HCT116 (cell line): ENCODE measurements at regions not wholly inside any gene's neighbourhood (a gene's known extent, or its start where the extent isn't known, plus 50 kb on each side); places are given as distances from the start of the nearest gene placed in this dataset.
"Not testable (repeated sequence)": the region's sequence is repeated elsewhere in the genome, so short reads cannot be mapped to it uniquely, and the experiment has no call there.

Experiments used
- ATAC-seq: fragments of 200-7000 bp; cut with Tn5 transposase; 2 replicates; pipeline ENCODE4 v1.9.1; 2020; ENCODE audit warnings: mild to moderate bottlenecking, moderate library complexity
- BruUV-seq: library from RNA; stranded (reverse); fragments of 400-500 nt; replicated peaks from 2 replicates; lab custom pipeline; 2021; lab: Mats Ljungman, UMichigan
- CTCF ChIA-PET: fragments of 300-600 bp; sonication (Branson Sonifier 250); formaldehyde crosslinking; loops from one replicate; lab custom pipeline; 2021; ENCODE audit warnings: antibody characterized with exemption; lab: Charles Lee
- POLR2A ChIA-PET: fragments of 300-600, 350-600 bp; sonication (Branson Sonifier 250); formaldehyde crosslinking; loops from one replicate; lab custom pipeline; 2021; ENCODE audit warnings: antibody characterized with exemption; lab: Charles Lee
- RAD21 ChIA-PET, 2 experiments: fragments of 300-600 bp; sonication (Branson Sonifier 250); formaldehyde crosslinking; loops; one replicate each; lab custom pipeline; 2023; ENCODE audit warnings: low total read pairs in 2 of 2; ENCODE audit not compliant: uncharacterized antibody in 2 of 2, unreplicated experiment in 2 of 2, low non-redundant PET in 1 of 2; lab: Charles Lee
- DNase-seq: peaks from one replicate; pipeline ENCODE4 v3.0.0-alpha.2; 2010; ENCODE audit warnings: low read depth, low spot score
- H2AFZ ChIP-seq: fragments of 200-600 bp; shearing (Covaris generic), sonication (generic); 2 replicates; pipeline ENCODE4 v1.6.1; 2017; ENCODE audit warnings: low read depth, mixed run types, mixed read lengths, antibody characterized with exemption, low read length; ENCODE audit not compliant: poor library complexity, severe bottlenecking
- H3K27ac ChIP-seq: 2 replicates; pipeline ENCODE4 v1.5.1; 2012; ENCODE audit warnings: low read depth, low read length
- H3K27me3 ChIP-seq: fragments of 200-600 bp; sonication (generic); 2 replicates; pipeline ENCODE4 v1.6.1; 2016; ENCODE audit warnings: mixed run types, low read length, mixed read lengths; ENCODE audit not compliant: insufficient read depth
- H3K36me3 ChIP-seq, 2 experiments: fragments of 200-500 bp in 1 of 2; fragments of 200-600 bp in 1 of 2; sonication (Bioruptor generic) in 1 of 2; sonication (generic) in 1 of 2; 2 replicates each; pipeline versions ENCODE4 v1.5.1 to v1.6.1; 2014 to 2016; ENCODE audit warnings: low read length in 2 of 2, inconsistent platforms in 1 of 2, mixed read lengths in 1 of 2, mixed run types in 1 of 2; ENCODE audit not compliant: insufficient read depth in 2 of 2, control insufficient read depth in 1 of 2
- H3K4me1 ChIP-seq, 2 experiments: fragments of 200-600 bp in 1 of 2; sonication (generic) in 1 of 2; 2 replicates each; pipeline versions ENCODE4 v1.5.1 to v1.6.1; 2012 to 2017; ENCODE audit warnings: low read length in 2 of 2, inconsistent platforms in 1 of 2, mild to moderate bottlenecking in 1 of 2, mixed read lengths in 1 of 2, mixed run types in 1 of 2, moderate library complexity in 1 of 2; ENCODE audit not compliant: insufficient read depth in 2 of 2, control insufficient read depth in 1 of 2
- H3K4me2 ChIP-seq: fragments of 200-600 bp; sonication (generic); 2 replicates; pipeline ENCODE4 v1.6.1; 2017; ENCODE audit warnings: mixed run types, low read length, mixed read lengths
- H3K4me3 ChIP-seq, 2 experiments: fragments of 200-600 bp in 1 of 2; sonication (generic) in 1 of 2; replicated peaks in 1 of 2; 2 replicates each; pipeline ENCODE4 v1.5.1; 2011 to 2016; ENCODE audit warnings: low read length in 2 of 2, control low read depth in 1 of 2, low read depth in 1 of 2, mild to moderate bottlenecking in 1 of 2, mixed read lengths in 1 of 2, mixed run types in 1 of 2
- H3K79me2 ChIP-seq: fragments of 200-600 bp; sonication (generic); 2 replicates; pipeline ENCODE4 v1.6.1; 2017; ENCODE audit warnings: mild to moderate bottlenecking, mixed run types, low read length, moderate library complexity, mixed read lengths; ENCODE audit not compliant: insufficient read depth
- H3K9ac ChIP-seq: fragments of 200-600 bp; sonication (generic); 2 replicates; pipeline ENCODE4 v1.6.1; 2016; ENCODE audit warnings: low read length, mixed read lengths
- H3K9me2 ChIP-seq: fragments of 200-600 bp; sonication (generic), shearing (Covaris generic); 2 replicates; pipeline ENCODE4 v1.6.1; 2017; ENCODE audit warnings: mixed run types, mild to moderate bottlenecking, moderate library complexity; ENCODE audit not compliant: insufficient read depth
- H3K9me3 ChIP-seq, 2 experiments: fragments of 200-500 bp in 1 of 2; fragments of 200-600 bp in 1 of 2; sonication (Bioruptor generic) in 1 of 2; sonication (generic) in 1 of 2; 2 replicates each; pipeline ENCODE4 v1.6.1; 2014 to 2017; ENCODE audit warnings: low read length in 2 of 2, mixed read lengths in 2 of 2, inconsistent platforms in 1 of 2, low read depth in 1 of 2, mild to moderate bottlenecking in 1 of 2, mixed run types in 1 of 2, moderate library complexity in 1 of 2; ENCODE audit not compliant: control insufficient read depth in 1 of 2, insufficient read depth in 1 of 2
- H4K20me1 ChIP-seq: fragments of 200-600 bp; sonication (generic), shearing (Covaris generic); 2 replicates; pipeline ENCODE4 v1.6.1; 2017; ENCODE audit warnings: mixed run types, mild to moderate bottlenecking, moderate library complexity; ENCODE audit not compliant: insufficient read depth
- CBX3 ChIP-seq: IDR thresholded peaks from 2 replicates; pipeline ENCODE4 v1.6.1; 2012; ENCODE audit warnings: low read depth
- CEBPB ChIP-seq: IDR thresholded peaks from 2 replicates; pipeline ENCODE4 v1.6.1; 2012; ENCODE audit warnings: low read depth
- EGR1 ChIP-seq: IDR thresholded peaks from 2 replicates; pipeline ENCODE4 v1.6.1; 2012; ENCODE audit warnings: low read depth
- FOSL1 ChIP-seq: IDR thresholded peaks from 2 replicates; pipeline ENCODE4 v1.6.1; 2012; ENCODE audit warnings: low read depth
- POLR2A ChIP-seq: IDR thresholded peaks from 2 replicates; pipeline ENCODE4 v1.7.0; 2011; ENCODE audit warnings: borderline replicate concordance; ENCODE audit not compliant: insufficient read depth, insufficient read length; ENCODE audit errors: extremely low read depth
- RAD21 ChIP-seq: IDR thresholded peaks from 2 replicates; pipeline ENCODE4 v1.6.1; 2012; ENCODE audit warnings: low read depth, mild to moderate bottlenecking
- SIN3A ChIP-seq: IDR thresholded peaks from 2 replicates; pipeline ENCODE4 v1.6.1; 2012; ENCODE audit warnings: low read depth
- SP1 ChIP-seq: IDR thresholded peaks from 2 replicates; pipeline ENCODE4 v1.6.1; 2012; ENCODE audit warnings: low read depth
- TCF7L2 ChIP-seq: IDR thresholded peaks from 2 replicates; pipeline ENCODE4 v1.7.0; 2011; ENCODE audit warnings: borderline replicate concordance, inconsistent platforms; ENCODE audit not compliant: insufficient read depth, insufficient read length; ENCODE audit errors: extremely low read depth
- ZFX ChIP-seq: fragments of 450-650 bp; IDR thresholded peaks from 2 replicates; pipeline ENCODE4 v1.6.1; 2017
- intact Hi-C: fragments of 100-400 bp; cut with micrococcal nuclease; formaldehyde crosslinking; loops from 2 replicates; pipeline ENCODE4 v1.10.0; 2022
- TF ChIP-seq, protein P1 (sequence below): IDR thresholded peaks from 2 replicates; pipeline ENCODE4 v1.6.1; 2012; ENCODE audit warnings: low read depth
- TF ChIP-seq, protein P2 (sequence below): IDR thresholded peaks from 2 replicates; pipeline ENCODE4 v1.6.1; 2012
- TF ChIP-seq, protein P3 (sequence below): IDR thresholded peaks from 2 replicates; pipeline ENCODE4 v1.6.1; 2012

DNA sequence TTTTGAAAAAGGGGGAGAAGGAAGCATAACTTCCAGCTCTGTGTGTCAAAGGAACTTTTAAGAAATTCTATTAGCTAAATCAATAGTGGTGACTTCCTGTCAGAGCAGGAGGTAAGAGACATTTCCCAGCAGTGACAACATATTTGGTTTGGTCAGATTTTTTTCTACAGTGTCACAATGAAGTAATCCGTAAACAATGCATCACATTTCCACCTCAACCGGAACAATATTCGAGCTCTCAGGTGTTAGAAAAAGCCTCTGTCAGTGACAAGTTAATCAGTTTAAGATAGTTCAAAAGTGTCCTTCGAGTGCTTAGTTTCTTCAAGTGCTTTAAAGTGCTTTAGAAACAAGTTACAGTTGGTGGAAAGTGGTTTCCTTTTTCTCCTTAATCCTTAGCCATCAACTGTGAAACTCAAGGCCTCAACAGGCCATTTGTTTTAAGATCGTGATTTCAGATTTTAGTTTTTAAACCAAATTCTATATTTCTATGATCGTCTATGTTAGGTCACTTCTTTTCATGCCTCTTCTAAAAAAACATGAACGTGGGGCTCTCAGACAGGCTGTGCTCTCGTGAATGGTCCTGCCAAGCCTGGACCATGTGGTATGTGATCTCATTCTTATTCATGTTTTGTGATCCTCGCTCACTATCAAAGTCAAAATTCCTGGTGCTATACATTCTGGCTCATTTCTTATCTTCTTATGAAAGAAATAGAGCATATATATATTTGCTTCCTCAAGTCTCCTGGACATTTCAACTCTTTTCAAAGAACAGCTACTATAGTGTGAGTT lies 181.9 kb upstream of the HMHB1 start (continued):
- 0 out of 2 replicates have a peak, but pooled peaks have one; percentile 28 for TF ChIP-seq CEBPB
- no peak for TF ChIP-seq EGR1
- TF ChIP-seq, protein P1, sequence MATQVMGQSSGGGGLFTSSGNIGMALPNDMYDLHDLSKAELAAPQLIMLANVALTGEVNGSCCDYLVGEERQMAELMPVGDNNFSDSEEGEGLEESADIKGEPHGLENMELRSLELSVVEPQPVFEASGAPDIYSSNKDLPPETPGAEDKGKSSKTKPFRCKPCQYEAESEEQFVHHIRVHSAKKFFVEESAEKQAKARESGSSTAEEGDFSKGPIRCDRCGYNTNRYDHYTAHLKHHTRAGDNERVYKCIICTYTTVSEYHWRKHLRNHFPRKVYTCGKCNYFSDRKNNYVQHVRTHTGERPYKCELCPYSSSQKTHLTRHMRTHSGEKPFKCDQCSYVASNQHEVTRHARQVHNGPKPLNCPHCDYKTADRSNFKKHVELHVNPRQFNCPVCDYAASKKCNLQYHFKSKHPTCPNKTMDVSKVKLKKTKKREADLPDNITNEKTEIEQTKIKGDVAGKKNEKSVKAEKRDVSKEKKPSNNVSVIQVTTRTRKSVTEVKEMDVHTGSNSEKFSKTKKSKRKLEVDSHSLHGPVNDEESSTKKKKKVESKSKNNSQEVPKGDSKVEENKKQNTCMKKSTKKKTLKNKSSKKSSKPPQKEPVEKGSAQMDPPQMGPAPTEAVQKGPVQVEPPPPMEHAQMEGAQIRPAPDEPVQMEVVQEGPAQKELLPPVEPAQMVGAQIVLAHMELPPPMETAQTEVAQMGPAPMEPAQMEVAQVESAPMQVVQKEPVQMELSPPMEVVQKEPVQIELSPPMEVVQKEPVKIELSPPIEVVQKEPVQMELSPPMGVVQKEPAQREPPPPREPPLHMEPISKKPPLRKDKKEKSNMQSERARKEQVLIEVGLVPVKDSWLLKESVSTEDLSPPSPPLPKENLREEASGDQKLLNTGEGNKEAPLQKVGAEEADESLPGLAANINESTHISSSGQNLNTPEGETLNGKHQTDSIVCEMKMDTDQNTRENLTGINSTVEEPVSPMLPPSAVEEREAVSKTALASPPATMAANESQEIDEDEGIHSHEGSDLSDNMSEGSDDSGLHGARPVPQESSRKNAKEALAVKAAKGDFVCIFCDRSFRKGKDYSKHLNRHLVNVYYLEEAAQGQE = no peak
- TF ChIP-seq CBX3 = no peak
- TF ChIP-seq SP1 = peak; percentile 45; the same call in 1 of the 2 replicates
- no peak for TF ChIP-seq FOSL1
- TF ChIP-seq TCF7L2 = no peak
- TF ChIP-seq SIN3A = no peak
- TF ChIP-seq, protein P2, sequence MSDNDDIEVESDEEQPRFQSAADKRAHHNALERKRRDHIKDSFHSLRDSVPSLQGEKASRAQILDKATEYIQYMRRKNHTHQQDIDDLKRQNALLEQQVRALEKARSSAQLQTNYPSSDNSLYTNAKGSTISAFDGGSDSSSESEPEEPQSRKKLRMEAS = no peak
- TF ChIP-seq POLR2A = no peak
- TF ChIP-seq ZFX = no peak
- TF ChIP-seq, protein P3, sequence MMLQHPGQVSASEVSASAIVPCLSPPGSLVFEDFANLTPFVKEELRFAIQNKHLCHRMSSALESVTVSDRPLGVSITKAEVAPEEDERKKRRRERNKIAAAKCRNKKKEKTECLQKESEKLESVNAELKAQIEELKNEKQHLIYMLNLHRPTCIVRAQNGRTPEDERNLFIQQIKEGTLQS = no peak; the same call in 1 of the 2 replicates
- no peak for TF ChIP-seq RAD21
- TF ChIP-seq, all 23 proteins: peak for 3

DNA sequence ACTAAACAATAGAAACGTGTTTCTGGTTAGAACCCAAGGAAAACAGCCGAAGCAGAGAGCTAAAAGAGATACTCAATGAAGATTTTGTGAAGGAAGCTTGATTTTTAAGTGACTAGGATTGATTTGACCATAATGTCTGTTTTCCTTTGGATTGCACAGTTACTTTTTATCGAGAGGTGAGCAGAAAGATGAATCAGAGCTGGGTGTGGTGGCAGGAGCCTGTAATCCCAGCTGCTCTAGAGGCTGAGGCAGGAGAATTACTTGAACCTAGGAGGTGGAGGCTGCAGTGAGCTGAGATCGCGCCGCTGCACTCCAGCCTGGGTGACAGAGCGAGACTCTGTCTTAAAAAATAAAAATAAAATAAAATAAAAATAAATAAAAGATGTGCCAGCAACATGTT lies 186.9 kb upstream of the HMHB1 start:
- H3K9me2 ChIP-seq, H3K27me3 ChIP-seq, H2AFZ ChIP-seq, H3K9me3 ChIP-seq, H3K4me2 ChIP-seq, DNase-seq, H3K36me3 ChIP-seq, ATAC-seq, BruUV-seq, H4K20me1 ChIP-seq, H3K79me2 ChIP-seq, intact Hi-C loops, RAD21 ChIA-PET, H3K4me3 ChIP-seq, H3K27ac ChIP-seq, CTCF ChIA-PET, H3K9ac ChIP-seq: not testable (repeated sequence)
- POLR2A ChIA-PET = interaction anchor here (1.0 kb wide), 1 partner anchor 14 kb away, joined by 4 read pairs; no protein-coding TSS in a partner anchor
- peaks cover 0 to 10% of the 10 kb centered on the region in 2 experiments; a peak in 2 of 4 replicates for H3K4me1 ChIP-seq
